C4-2B (cell line): ENCODE measurements at regions not wholly inside any gene's neighbourhood (a gene's known extent, or its start where the extent isn't known, plus 50 kb on each side); places are given as distances from the start of the nearest gene placed in this dataset.

Experiments
- H3K27ac ChIP-seq: fragments of 450-650 bp; 2 replicates; pipeline ENCODE4 v1.5.1; 2017
- ZFX ChIP-seq: fragments of 450-650 bp; IDR thresholded peaks from 2 replicates; pipeline ENCODE4 v1.6.1; 2017
- TF ChIP-seq, protein P1 (sequence below): fragments of 450-650 bp; conservative IDR thresholded peaks from 2 replicates; pipeline ENCODE4 v1.5.1; 2017; ENCODE audit warnings: mild to moderate bottlenecking

- TF ChIP-seq, protein P1, sequence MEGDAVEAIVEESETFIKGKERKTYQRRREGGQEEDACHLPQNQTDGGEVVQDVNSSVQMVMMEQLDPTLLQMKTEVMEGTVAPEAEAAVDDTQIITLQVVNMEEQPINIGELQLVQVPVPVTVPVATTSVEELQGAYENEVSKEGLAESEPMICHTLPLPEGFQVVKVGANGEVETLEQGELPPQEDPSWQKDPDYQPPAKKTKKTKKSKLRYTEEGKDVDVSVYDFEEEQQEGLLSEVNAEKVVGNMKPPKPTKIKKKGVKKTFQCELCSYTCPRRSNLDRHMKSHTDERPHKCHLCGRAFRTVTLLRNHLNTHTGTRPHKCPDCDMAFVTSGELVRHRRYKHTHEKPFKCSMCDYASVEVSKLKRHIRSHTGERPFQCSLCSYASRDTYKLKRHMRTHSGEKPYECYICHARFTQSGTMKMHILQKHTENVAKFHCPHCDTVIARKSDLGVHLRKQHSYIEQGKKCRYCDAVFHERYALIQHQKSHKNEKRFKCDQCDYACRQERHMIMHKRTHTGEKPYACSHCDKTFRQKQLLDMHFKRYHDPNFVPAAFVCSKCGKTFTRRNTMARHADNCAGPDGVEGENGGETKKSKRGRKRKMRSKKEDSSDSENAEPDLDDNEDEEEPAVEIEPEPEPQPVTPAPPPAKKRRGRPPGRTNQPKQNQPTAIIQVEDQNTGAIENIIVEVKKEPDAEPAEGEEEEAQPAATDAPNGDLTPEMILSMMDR: no peak
- TF ChIP-seq ZFX: no peak
- H3K27ac ChIP-seq: no peak overlapping the region
Observed at GRCh38 chr11:35066030-35066429, 72.9 kb upstream of the CD44 start.

DNA sequence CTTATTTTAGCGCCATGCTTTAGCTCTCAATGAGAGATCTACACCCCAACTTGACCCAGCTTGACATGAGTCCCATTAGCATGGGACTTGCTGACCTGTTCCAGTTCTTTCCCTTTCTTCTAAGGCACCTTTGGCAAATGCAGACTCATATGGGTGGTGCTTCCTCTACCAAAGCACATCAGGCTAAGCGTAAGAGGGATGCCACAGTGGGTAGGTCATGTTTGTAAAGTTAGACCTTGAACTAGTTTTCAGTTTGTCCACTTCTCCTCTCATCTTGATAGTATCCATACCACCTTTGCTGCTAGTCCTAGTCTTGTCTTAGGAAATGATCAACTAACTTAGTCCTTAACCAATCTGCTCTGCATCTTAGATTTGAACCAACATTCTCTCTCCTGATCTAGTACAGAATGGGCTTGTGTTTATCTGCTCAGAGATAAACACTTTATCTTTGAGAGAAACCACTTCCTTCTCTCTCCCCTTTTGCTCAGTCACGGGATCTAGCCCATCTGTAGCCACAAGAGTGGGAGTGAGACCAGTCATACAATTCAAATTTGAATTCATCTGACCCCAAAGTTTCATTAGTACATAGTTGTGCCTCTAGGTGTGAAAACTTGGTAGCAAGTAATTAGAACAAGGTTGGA lies 72.1 kb upstream of the CD44 start:
- no peak overlapping the region for H3K27ac ChIP-seq
- TF ChIP-seq, protein P1: no peak
- TF ChIP-seq ZFX: no peak

DNA sequence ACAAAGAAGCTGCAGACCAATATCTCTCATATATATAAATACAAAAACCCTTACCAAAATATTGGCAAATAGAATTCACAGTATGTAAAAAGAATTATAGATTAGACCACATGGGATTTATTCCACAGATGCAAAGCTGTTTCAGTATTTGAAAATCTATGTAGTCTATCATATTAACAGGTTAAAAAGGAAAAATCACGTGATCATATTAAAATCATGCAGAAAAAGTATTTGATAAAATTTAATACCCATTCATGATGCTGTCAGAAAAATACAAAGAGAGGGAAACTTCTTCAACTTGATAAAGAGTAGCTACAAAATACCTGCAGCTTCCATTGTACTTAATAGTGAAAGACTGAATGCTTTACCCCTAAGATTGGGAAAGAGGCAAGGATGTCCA lies 67.2 kb upstream of the CD44 start:
- no peak overlapping the region for H3K27ac ChIP-seq
- no peak for TF ChIP-seq ZFX
- TF ChIP-seq, protein P1: no peak

DNA sequence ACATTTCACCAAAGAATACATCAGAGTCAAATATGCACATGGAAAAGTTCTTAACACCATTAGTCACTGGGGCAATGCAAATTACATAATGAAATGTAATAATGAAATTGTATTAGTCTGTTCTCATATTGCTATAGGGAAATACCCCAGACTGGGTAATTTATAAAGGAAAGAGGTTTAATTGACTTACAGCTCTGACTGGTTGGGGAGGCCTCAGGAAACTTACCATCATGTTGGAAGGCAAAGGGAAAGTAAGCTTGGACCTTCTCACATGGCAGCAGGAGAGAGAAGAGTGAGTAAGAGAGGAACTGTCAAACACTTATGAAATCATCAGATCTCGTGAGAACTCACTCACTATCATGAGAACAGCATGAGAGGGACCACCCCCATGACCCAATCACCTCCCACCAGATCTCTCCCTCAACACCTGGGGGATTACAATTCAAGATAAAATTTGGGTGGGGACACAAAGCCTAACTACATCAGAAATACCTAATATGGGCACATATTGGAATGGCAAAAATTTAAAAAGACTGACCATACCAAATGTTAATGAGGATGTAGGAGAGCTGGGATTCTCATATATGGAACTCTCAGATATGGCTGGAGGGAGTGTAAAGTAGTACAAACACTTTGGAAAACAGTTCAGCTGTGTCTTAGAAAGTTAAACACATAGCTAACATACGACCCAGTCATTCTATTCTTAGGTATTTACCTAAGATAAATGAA lies 65.1 kb upstream of the CD44 start:
- TF ChIP-seq ZFX: no peak
- TF ChIP-seq, protein P1: no peak
- H3K27ac ChIP-seq: no peak overlapping the region

GRCh38 chr11:35076201-35077100 lies 62.5 kb upstream of the CD44 start:
- TF ChIP-seq, protein P1: no peak
- no peak for TF ChIP-seq ZFX
- H3K27ac ChIP-seq: no peak overlapping the region

GRCh38 chr11:35077709-35078469 lies 61.1 kb upstream of the CD44 start:
- TF ChIP-seq, protein P1: no peak
- TF ChIP-seq ZFX: no peak
- H3K27ac ChIP-seq: no peak overlapping the region
